HepG2 (cell line): ENCODE measurements at regions not wholly inside any gene's neighbourhood (a gene's known extent, or its start where the extent isn't known, plus 50 kb on each side); places are given as distances from the start of the nearest gene placed in this dataset.

Experiments used
- GLI4 ChIP-seq: sonication (generic); formaldehyde crosslinking; IDR thresholded peaks from 2 replicates; pipeline ENCODE4 v1.5.1; 2020; ENCODE audit warnings: missing genetic modification reagents, mild to moderate bottlenecking, moderate library complexity, borderline replicate concordance
- HHEX ChIP-seq: IDR thresholded peaks from 2 replicates; pipeline ENCODE4 v1.6.1; 2016; ENCODE audit warnings: control low read depth
- MTF2 ChIP-seq: sonication (generic); formaldehyde crosslinking; IDR thresholded peaks from 2 replicates; pipeline ENCODE4 v1.5.0; 2020; ENCODE audit warnings: missing genetic modification reagents, borderline replicate concordance
- NR2F1 ChIP-seq, 2 experiments: fragments of 450-650 bp in 1 of 2; formaldehyde crosslinking in 1 of 2; IDR thresholded peaks; 2 replicates each; pipeline versions ENCODE4 v1.5.0 to v1.6.1; 2016 to 2020; ENCODE audit warnings: mild to moderate bottlenecking in 1 of 2, missing compliant biosample characterization in 1 of 2, missing genetic modification reagents in 1 of 2, moderate library complexity in 1 of 2
- RELA ChIP-seq: sonication (generic); formaldehyde crosslinking; IDR thresholded peaks from 2 replicates; pipeline ENCODE4 v1.4.0; 2020; ENCODE audit warnings: missing genetic modification reagents
- SP5 ChIP-seq: IDR thresholded peaks from 2 replicates; pipeline ENCODE4 v1.6.1; 2016; ENCODE audit warnings: low read depth, borderline replicate concordance
- ZBTB20 ChIP-seq: sonication (generic); formaldehyde crosslinking; IDR thresholded peaks from 2 replicates; pipeline ENCODE4 v1.8.1; 2023; ENCODE audit warnings: missing genetic modification reagents, low read depth, mild to moderate bottlenecking, borderline replicate concordance
- ZBTB7B ChIP-seq: sonication (generic); formaldehyde crosslinking; IDR thresholded peaks from 2 replicates; pipeline ENCODE4 v1.4.0; 2020; ENCODE audit warnings: missing genetic modification reagents
- ZNF251 ChIP-seq: sonication (generic); formaldehyde crosslinking; IDR thresholded peaks from 2 replicates; pipeline ENCODE4 v1.9.0; 2021; ENCODE audit warnings: mild to moderate bottlenecking, missing genetic modification reagents
- ZNF292 ChIP-seq: sonication (generic); formaldehyde crosslinking; IDR thresholded peaks from 2 replicates; pipeline ENCODE4 v1.8.1; 2022; ENCODE audit warnings: mild to moderate bottlenecking, low read depth, missing genetic modification reagents, borderline replicate concordance
- ZNF569 ChIP-seq: sonication (generic); formaldehyde crosslinking; IDR thresholded peaks from 2 replicates; pipeline ENCODE4 v1.5.0; 2020; ENCODE audit warnings: mild to moderate bottlenecking, missing genetic modification reagents, moderate library complexity, borderline replicate concordance
- ZNF792 ChIP-seq: IDR thresholded peaks from 2 replicates; pipeline ENCODE4 v1.6.1; 2016
- ZSCAN21 ChIP-seq: sonication (generic); formaldehyde crosslinking; IDR thresholded peaks from 2 replicates; pipeline ENCODE4 v1.8.0; 2022; ENCODE audit warnings: mild to moderate bottlenecking, missing genetic modification reagents, moderate library complexity, borderline replicate concordance
- TF ChIP-seq, protein P1 (sequence below): sonication (generic); formaldehyde crosslinking; IDR thresholded peaks from 2 replicates; pipeline ENCODE4 v1.4.0; 2020; ENCODE audit warnings: mild to moderate bottlenecking, missing genetic modification reagents
- TF ChIP-seq, protein P2 (sequence below): sonication (generic); formaldehyde crosslinking; IDR thresholded peaks from 2 replicates; pipeline ENCODE4 v1.4.0; 2020; ENCODE audit warnings: mild to moderate bottlenecking, missing genetic modification reagents
- TF ChIP-seq, protein P3 (sequence below): sonication (generic); formaldehyde crosslinking; conservative IDR thresholded peaks from 2 replicates; pipeline ENCODE4 v1.5.0; 2020; ENCODE audit warnings: missing genetic modification reagents
- TF ChIP-seq, protein P4 (sequence below): IDR thresholded peaks from 2 replicates; pipeline ENCODE4 v1.6.1; 2016; ENCODE audit warnings: low read depth
- TF ChIP-seq, protein P5 (sequence below): IDR thresholded peaks from 2 replicates; pipeline ENCODE4 v1.6.1; 2016; ENCODE audit warnings: missing genetic modification reagents, missing compliant biosample characterization

DNA sequence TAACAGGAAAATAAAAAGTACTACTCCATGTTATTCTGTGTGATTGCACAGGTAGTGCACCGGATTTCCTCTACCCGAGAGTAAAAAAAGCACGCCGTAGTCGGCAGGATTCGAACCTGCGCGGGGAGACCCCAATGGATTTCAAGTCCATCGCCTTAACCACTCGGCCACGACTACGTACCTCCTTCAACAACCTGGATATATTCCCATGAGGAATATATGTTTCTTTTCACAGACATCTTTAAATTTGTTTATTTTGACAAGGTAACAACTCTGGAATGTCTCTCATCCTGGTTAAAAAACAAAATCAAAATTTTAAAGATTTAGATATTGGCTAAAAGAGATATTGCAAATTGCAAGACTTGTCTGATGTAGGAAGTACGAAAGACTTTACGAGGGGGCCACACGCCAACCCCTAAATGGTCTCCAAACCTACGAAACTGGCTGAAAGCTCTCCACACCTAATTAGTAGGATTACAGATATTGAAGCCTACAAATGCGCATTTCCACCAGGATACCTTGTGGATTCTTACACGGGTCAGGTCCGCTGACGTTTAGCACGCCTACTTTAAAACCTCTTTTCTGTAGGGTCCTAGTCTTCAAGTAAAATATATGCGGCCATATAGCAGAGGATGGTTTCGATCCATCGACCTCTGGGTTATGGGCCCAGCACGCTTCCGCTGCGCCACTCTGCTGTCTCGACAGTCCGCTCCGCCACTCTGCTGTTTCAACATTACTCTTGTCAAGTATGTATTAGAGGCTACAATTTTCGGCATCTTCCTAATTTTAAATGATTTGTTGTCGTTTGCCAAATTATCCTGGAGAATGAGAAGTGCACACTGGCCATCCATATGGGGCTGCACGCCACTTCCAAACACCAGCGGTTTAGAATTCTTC, 52.2 kb upstream of the BTN3A2 start (continued):
- TF ChIP-seq, protein P1, sequence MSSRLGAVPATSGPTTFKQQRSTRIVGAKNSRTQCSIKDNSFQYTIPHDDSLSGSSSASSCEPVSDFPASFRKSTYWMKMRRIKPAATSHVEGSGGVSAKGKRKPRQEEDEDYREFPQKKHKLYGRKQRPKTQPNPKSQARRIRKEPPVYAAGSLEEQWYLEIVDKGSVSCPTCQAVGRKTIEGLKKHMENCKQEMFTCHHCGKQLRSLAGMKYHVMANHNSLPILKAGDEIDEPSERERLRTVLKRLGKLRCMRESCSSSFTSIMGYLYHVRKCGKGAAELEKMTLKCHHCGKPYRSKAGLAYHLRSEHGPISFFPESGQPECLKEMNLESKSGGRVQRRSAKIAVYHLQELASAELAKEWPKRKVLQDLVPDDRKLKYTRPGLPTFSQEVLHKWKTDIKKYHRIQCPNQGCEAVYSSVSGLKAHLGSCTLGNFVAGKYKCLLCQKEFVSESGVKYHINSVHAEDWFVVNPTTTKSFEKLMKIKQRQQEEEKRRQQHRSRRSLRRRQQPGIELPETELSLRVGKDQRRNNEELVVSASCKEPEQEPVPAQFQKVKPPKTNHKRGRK (CRISPR knock-in tag), result no peak
- TF ChIP-seq NR2F1 (CRISPR knock-in tag; IDR thresholded peaks at IDR 0.05), result no peak; a peak in 1 of 4 replicates
- peak; percentile 83 for TF ChIP-seq ZNF792 (CRISPR knock-in tag)
- TF ChIP-seq, protein P2, sequence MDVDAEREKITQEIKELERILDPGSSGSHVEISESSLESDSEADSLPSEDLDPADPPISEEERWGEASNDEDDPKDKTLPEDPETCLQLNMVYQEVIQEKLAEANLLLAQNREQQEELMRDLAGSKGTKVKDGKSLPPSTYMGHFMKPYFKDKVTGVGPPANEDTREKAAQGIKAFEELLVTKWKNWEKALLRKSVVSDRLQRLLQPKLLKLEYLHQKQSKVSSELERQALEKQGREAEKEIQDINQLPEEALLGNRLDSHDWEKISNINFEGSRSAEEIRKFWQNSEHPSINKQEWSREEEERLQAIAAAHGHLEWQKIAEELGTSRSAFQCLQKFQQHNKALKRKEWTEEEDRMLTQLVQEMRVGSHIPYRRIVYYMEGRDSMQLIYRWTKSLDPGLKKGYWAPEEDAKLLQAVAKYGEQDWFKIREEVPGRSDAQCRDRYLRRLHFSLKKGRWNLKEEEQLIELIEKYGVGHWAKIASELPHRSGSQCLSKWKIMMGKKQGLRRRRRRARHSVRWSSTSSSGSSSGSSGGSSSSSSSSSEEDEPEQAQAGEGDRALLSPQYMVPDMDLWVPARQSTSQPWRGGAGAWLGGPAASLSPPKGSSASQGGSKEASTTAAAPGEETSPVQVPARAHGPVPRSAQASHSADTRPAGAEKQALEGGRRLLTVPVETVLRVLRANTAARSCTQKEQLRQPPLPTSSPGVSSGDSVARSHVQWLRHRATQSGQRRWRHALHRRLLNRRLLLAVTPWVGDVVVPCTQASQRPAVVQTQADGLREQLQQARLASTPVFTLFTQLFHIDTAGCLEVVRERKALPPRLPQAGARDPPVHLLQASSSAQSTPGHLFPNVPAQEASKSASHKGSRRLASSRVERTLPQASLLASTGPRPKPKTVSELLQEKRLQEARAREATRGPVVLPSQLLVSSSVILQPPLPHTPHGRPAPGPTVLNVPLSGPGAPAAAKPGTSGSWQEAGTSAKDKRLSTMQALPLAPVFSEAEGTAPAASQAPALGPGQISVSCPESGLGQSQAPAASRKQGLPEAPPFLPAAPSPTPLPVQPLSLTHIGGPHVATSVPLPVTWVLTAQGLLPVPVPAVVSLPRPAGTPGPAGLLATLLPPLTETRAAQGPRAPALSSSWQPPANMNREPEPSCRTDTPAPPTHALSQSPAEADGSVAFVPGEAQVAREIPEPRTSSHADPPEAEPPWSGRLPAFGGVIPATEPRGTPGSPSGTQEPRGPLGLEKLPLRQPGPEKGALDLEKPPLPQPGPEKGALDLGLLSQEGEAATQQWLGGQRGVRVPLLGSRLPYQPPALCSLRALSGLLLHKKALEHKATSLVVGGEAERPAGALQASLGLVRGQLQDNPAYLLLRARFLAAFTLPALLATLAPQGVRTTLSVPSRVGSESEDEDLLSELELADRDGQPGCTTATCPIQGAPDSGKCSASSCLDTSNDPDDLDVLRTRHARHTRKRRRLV (CRISPR knock-in tag), result 0 out of 2 replicates have a peak, but pooled peaks have one; percentile 31
- TF ChIP-seq ZNF292 (CRISPR knock-in tag), result peak; percentile 56; the same call in 1 of the 2 replicates
- TF ChIP-seq, protein P3, sequence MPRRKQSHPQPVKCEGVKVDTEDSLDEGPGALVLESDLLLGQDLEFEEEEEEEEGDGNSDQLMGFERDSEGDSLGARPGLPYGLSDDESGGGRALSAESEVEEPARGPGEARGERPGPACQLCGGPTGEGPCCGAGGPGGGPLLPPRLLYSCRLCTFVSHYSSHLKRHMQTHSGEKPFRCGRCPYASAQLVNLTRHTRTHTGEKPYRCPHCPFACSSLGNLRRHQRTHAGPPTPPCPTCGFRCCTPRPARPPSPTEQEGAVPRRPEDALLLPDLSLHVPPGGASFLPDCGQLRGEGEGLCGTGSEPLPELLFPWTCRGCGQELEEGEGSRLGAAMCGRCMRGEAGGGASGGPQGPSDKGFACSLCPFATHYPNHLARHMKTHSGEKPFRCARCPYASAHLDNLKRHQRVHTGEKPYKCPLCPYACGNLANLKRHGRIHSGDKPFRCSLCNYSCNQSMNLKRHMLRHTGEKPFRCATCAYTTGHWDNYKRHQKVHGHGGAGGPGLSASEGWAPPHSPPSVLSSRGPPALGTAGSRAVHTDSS (CRISPR knock-in tag), result peak; percentile 95; the same call in 1 of the 2 replicates
- TF ChIP-seq MTF2 (CRISPR knock-in tag), result no peak
- TF ChIP-seq RELA (CRISPR knock-in tag), result 0 out of 2 replicates have a peak, but pooled peaks have one; percentile 81
- peak; percentile 64; the same call in 1 of the 2 replicates for TF ChIP-seq GLI4
- peak; percentile 18; the same call in 1 of the 2 replicates for TF ChIP-seq ZBTB20
- peak; percentile 32; the same call in 1 of the 2 replicates for TF ChIP-seq SP5 (CRISPR knock-in tag)
- no peak for TF ChIP-seq ZNF251 (CRISPR knock-in tag)
- TF ChIP-seq ZSCAN21, result no peak
- TF ChIP-seq ZNF569, result 0 out of 2 replicates have a peak, but pooled peaks have one; percentile 60
- TF ChIP-seq ZBTB7B (CRISPR knock-in tag), result peak; percentile 61
- TF ChIP-seq HHEX, result 0 out of 2 replicates have a peak, but pooled peaks have one; percentile 31
- TF ChIP-seq, protein P4, sequence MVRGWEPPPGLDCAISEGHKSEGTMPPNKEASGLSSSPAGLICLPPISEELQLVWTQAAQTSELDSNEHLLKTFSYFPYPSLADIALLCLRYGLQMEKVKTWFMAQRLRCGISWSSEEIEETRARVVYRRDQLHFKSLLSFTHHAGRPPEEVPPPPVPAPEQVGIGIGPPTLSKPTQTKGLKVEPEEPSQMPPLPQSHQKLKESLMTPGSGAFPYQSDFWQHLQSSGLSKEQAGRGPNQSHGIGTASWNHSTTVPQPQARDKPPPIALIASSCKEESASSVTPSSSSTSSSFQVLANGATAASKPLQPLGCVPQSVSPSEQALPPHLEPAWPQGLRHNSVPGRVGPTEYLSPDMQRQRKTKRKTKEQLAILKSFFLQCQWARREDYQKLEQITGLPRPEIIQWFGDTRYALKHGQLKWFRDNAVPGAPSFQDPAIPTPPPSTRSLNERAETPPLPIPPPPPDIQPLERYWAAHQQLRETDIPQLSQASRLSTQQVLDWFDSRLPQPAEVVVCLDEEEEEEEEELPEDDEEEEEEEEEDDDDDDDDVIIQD, result peak; percentile 47
- TF ChIP-seq, protein P5, sequence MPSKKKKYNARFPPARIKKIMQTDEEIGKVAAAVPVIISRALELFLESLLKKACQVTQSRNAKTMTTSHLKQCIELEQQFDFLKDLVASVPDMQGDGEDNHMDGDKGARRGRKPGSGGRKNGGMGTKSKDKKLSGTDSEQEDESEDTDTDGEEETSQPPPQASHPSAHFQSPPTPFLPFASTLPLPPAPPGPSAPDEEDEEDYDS (CRISPR knock-in tag), result peak; percentile 78
